ENCODE measurements at regions not wholly inside any gene's neighbourhood (a gene's known extent, or its start where the extent isn't known, plus 50 kb on each side); places are given as distances from the start of the nearest gene placed in this dataset.

DNA sequence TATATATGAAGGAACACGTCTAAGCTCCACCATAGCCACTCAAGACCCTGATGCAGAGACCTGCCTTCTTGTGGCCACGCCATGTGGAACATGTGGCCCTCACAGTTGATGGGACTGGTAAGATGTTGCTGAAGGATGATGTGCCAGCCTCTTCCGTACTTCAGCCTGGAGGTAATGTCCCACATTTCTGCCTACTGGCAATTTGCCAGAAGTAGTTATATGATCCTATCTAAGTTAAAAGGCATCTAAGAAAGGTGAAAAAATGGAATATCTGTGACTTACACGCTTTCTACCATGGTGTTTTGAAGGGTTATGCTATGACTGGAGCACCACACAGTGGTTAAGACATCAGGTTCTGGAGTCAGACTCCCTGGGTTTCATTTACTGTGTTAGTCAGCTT, 948.7 kb upstream of the GHITM start:
- no peak for DNase-seq (ENCODE audit: low spot score)
- Histone ChIP-seq H3K4me1 (replicated peaks) (no peaks in the 10 kb centered on the region), H3K27me3 (replicated peaks; ENCODE audit: insufficient read depth) (no peaks in the 10 kb centered on the region), H3K27ac (no peak overlapping the region), H3K9me3 (no peaks in the 10 kb centered on the region), H3K36me3 (no peaks in the 10 kb centered on the region), H3K4me3 (no peak overlapping the region)
- TF ChIP-seq, protein P1, sequence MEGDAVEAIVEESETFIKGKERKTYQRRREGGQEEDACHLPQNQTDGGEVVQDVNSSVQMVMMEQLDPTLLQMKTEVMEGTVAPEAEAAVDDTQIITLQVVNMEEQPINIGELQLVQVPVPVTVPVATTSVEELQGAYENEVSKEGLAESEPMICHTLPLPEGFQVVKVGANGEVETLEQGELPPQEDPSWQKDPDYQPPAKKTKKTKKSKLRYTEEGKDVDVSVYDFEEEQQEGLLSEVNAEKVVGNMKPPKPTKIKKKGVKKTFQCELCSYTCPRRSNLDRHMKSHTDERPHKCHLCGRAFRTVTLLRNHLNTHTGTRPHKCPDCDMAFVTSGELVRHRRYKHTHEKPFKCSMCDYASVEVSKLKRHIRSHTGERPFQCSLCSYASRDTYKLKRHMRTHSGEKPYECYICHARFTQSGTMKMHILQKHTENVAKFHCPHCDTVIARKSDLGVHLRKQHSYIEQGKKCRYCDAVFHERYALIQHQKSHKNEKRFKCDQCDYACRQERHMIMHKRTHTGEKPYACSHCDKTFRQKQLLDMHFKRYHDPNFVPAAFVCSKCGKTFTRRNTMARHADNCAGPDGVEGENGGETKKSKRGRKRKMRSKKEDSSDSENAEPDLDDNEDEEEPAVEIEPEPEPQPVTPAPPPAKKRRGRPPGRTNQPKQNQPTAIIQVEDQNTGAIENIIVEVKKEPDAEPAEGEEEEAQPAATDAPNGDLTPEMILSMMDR (IDR thresholded peaks at IDR 0.05), result no peak
- no peak for TF ChIP-seq POLR2A (IDR thresholded peaks at IDR 0.05)
- TF ChIP-seq POLR2AphosphoS5 (IDR thresholded peaks at IDR 0.05), result no peak
- intact Hi-C loops (cut with DNase I), result no loop called here
- 88% methylated on average over 4 of the region's 4 CpGs for WGBS

DNA sequence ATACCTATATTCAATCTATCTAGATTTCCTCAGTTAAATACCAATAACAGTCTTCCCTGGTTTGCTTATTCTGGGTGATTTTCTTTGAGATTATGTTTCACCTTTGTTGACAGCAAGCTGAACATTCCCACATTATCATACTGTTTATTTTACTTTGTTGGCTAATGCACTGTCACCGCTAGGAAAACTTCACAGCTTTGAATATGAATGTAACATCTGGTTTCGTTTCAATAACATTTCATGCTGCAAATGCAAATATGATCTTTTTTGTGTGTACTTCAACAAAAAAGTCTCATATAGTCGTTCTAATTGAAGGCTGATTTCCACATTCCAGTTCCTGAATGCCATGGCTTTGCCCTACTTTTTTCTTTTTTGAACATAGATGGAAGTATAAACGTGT, 946.3 kb upstream of the GHITM start:
- Histone ChIP-seq H3K27ac (no peak overlapping the region), H3K9me3 (no peaks in the 10 kb centered on the region), H3K36me3 (no peaks in the 10 kb centered on the region), H3K4me1 (replicated peaks) (no peaks in the 10 kb centered on the region), H3K4me3 (no peak overlapping the region), H3K27me3 (replicated peaks; ENCODE audit: insufficient read depth) (no peaks in the 10 kb centered on the region)
- intact Hi-C loops (cut with DNase I), result no loop called here
- WGBS, result 17% methylated on average over 4 of the region's 4 CpGs
- TF ChIP-seq POLR2A (IDR thresholded peaks at IDR 0.05) (no peak), POLR2AphosphoS5 (IDR thresholded peaks at IDR 0.05) (no peak)
- TF ChIP-seq, protein P1 (IDR thresholded peaks at IDR 0.05), result no peak
- DNase-seq (ENCODE audit: low spot score), result no peak

DNA sequence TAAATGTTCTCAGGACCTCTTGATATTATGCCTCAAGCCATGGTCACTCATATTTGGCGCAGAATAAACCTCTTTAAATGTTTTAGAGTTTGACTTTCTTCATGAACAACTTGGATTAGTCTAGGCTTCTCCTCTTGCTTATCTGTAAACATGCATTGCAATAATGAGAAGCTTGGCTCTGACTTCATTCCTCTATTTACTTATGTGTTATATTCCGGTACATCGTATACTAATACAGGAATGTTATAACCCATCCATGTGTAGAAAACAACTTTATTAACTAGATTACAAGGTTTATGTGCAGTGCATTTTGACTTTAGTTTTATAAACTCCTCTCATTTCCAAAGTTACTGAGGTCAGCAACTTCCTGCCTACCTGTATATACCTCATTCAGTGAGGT, 944.3 kb upstream of the GHITM start:
- H3K27ac ChIP-seq, result no peak overlapping the region
- H3K36me3 ChIP-seq, result no peaks in the 10 kb centered on the region
- intact Hi-C loops (cut with DNase I), result no loop called here
- H3K9me3 ChIP-seq, result no peaks in the 10 kb centered on the region
- WGBS, result 57% methylated on average over 3 of the region's 3 CpGs
- H3K27me3 ChIP-seq (replicated peaks; ENCODE audit: insufficient read depth), result no peaks in the 10 kb centered on the region
- DNase-seq (ENCODE audit: low spot score), result no peak
- no peak overlapping the region for H3K4me3 ChIP-seq
- H3K4me1 ChIP-seq (replicated peaks), result no peaks in the 10 kb centered on the region
- no peak for TF ChIP-seq POLR2A (IDR thresholded peaks at IDR 0.05)
- TF ChIP-seq, protein P1 (IDR thresholded peaks at IDR 0.05), result no peak
- peak; percentile 34 for TF ChIP-seq POLR2AphosphoS5 (IDR thresholded peaks at IDR 0.05)

DNA sequence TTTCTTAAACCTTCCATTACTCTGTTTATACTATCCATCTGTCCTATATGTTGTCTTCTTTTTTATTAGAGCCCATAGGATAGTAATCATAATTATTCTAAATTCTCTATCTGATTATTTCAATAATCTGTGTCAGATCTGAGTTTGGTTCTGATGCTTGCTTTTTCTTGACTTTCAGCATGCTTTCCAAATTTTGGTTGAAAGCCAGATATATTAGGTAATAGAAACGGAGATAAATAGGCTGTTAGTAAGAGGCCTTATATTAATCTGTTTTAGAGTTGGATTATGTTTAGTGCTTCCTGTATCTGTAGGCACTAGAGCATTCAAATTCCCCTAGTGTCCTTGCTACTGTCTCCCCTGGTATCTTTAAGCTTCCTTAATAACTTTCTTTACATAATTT, 939.9 kb upstream of the GHITM start:
- Histone ChIP-seq H3K27ac (no peak overlapping the region), H3K4me1 (replicated peaks) (no peaks in the 10 kb centered on the region), H3K36me3 (no peaks in the 10 kb centered on the region), H3K27me3 (replicated peaks; ENCODE audit: insufficient read depth) (no peaks in the 10 kb centered on the region), H3K4me3 (no peak overlapping the region), H3K9me3 (no peaks in the 10 kb centered on the region)
- DNase-seq (ENCODE audit: low spot score), result no peak
- WGBS, result 34% methylated on average over 1 of the region's 1 CpG
- intact Hi-C loops (cut with DNase I), result no loop called here
- TF ChIP-seq POLR2AphosphoS5 (IDR thresholded peaks at IDR 0.05) (no peak), POLR2A (IDR thresholded peaks at IDR 0.05) (no peak)
- TF ChIP-seq, protein P1 (IDR thresholded peaks at IDR 0.05), result no peak

DNA sequence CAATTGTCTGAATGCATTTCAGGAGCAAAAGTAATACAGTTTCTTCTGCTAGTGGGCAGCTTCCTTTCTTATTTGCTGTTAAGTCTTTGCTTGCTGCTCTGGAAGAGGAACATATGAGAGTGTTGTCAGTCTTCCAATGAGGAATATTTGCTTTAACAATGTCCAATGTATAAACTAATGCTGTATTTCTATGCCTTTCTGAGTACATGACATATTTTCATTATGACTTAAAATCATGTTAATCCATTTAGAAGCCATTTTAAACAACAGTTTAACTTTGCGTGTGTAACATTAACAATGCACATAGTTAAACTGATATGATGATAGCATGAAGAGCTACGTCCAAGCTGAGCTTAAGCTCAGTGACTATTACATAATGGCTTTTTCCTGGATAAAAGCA, 933.4 kb upstream of the GHITM start:
- Histone ChIP-seq H3K27ac (no peak overlapping the region), H3K4me3 (no peak overlapping the region), H3K27me3 (replicated peaks; ENCODE audit: insufficient read depth) (no peaks in the 10 kb centered on the region), H3K4me1 (replicated peaks) (no peaks in the 10 kb centered on the region), H3K36me3 (no peaks in the 10 kb centered on the region), H3K9me3 (no peaks in the 10 kb centered on the region)
- 44% methylated on average over 2 of the region's 2 CpGs for WGBS
- DNase-seq (ENCODE audit: low spot score), result no peak
- intact Hi-C loops (cut with DNase I), result no loop called here
- TF ChIP-seq POLR2AphosphoS5 (IDR thresholded peaks at IDR 0.05) (no peak), POLR2A (IDR thresholded peaks at IDR 0.05) (no peak)
- TF ChIP-seq, protein P1 (IDR thresholded peaks at IDR 0.05), result no peak

Measured in prostate gland (tissue), 2 donors.